H9 (cell line): ENCODE measurements at regions not wholly inside any gene's neighbourhood (a gene's known extent, or its start where the extent isn't known, plus 50 kb on each side); places are given as distances from the start of the nearest gene placed in this dataset.

Experiments used
- DNase-seq: peaks from one replicate; pipeline ENCODE4 v3.0.0-alpha.2; 2017
- H2AFZ ChIP-seq: one replicate; pipeline ENCODE4 v1.6.1; 2013; ENCODE audit warnings: mild to moderate bottlenecking, low read length, control low read depth, moderate library complexity
- H2AK5ac ChIP-seq: 2 replicates; pipeline ENCODE4 v1.6.1; 2013; ENCODE audit warnings: low read length, control low read depth, mixed read lengths; ENCODE audit not compliant: insufficient read length
- H2BK120ac ChIP-seq: one replicate; pipeline ENCODE4 v1.6.1; 2013; ENCODE audit warnings: low read depth, mild to moderate bottlenecking, low read length, control low read depth, inconsistent platforms; ENCODE audit not compliant: poor library complexity, severe bottlenecking
- H2BK12ac ChIP-seq: 2 replicates; pipeline ENCODE4 v1.6.1; 2013; ENCODE audit warnings: low read length, control low read depth, mixed read lengths, low read depth; ENCODE audit not compliant: insufficient read length
- H2BK15ac ChIP-seq: 2 replicates; pipeline ENCODE4 v1.6.1; 2013; ENCODE audit warnings: low read depth, low read length, control low read depth
- H2BK20ac ChIP-seq: one replicate; pipeline ENCODE4 v1.6.1; 2013; ENCODE audit warnings: low read depth, mild to moderate bottlenecking, low read length, control low read depth, inconsistent platforms; ENCODE audit not compliant: poor library complexity, severe bottlenecking
- H2BK5ac ChIP-seq: 2 replicates; pipeline ENCODE4 v1.6.1; 2013; ENCODE audit warnings: low read length, control low read depth, mixed read lengths; ENCODE audit not compliant: insufficient read length
- H3K14ac ChIP-seq: 2 replicates; pipeline ENCODE4 v1.6.1; 2013; ENCODE audit warnings: low read length, control low read depth; ENCODE audit not compliant: insufficient read depth
- H3K18ac ChIP-seq: 2 replicates; pipeline ENCODE4 v1.6.1; 2013; ENCODE audit warnings: low read depth, mild to moderate bottlenecking, mixed read lengths, low read length, control low read depth; ENCODE audit not compliant: insufficient read length
- H3K23ac ChIP-seq: 2 replicates; pipeline ENCODE4 v1.6.1; 2013; ENCODE audit warnings: low read length, control low read depth, mixed read lengths, low read depth; ENCODE audit not compliant: insufficient read length
- H3K23me2 ChIP-seq: 2 replicates; pipeline ENCODE4 v1.6.1; 2013; ENCODE audit warnings: low read depth, mild to moderate bottlenecking, mixed read lengths, low read length, control low read depth; ENCODE audit not compliant: insufficient read length, poor library complexity, severe bottlenecking
- H3K27ac ChIP-seq: 2 replicates; pipeline ENCODE4 v1.5.1; 2013; ENCODE audit warnings: low read length, control low read depth, mixed read lengths, low read depth; ENCODE audit not compliant: insufficient read length
- H3K27me3 ChIP-seq: 2 replicates; pipeline ENCODE4 v1.6.1; 2013; ENCODE audit warnings: low read length, control low read depth, inconsistent platforms; ENCODE audit not compliant: insufficient read depth
- H3K4ac ChIP-seq: 2 replicates; pipeline ENCODE4 v1.6.1; 2013; ENCODE audit warnings: low read depth, mild to moderate bottlenecking, control low read depth, inconsistent platforms, low read length, moderate library complexity
- H3K4me1 ChIP-seq: 2 replicates; pipeline ENCODE4 v1.6.1; 2013; ENCODE audit warnings: low read length, control low read depth, inconsistent platforms; ENCODE audit not compliant: insufficient read depth
- H3K4me2 ChIP-seq: 2 replicates; pipeline ENCODE4 v1.6.1; 2013; ENCODE audit warnings: low read length, control low read depth, mixed read lengths; ENCODE audit not compliant: insufficient read length, insufficient read depth
- H3K56ac ChIP-seq: 2 replicates; pipeline ENCODE4 v1.6.1; 2013; ENCODE audit warnings: low read depth, mild to moderate bottlenecking, mixed read lengths, low read length, control low read depth; ENCODE audit not compliant: insufficient read length
- H3K79me1 ChIP-seq: 2 replicates; pipeline ENCODE4 v1.6.1; 2013; ENCODE audit warnings: low read depth, mild to moderate bottlenecking, moderate library complexity, low read length, control low read depth, inconsistent platforms; ENCODE audit not compliant: insufficient read depth, poor library complexity, severe bottlenecking
- H3K79me2 ChIP-seq: 2 replicates; pipeline ENCODE4 v1.6.1; 2013; ENCODE audit warnings: low read length, control low read depth, inconsistent platforms; ENCODE audit not compliant: insufficient read depth
- H3K9ac ChIP-seq: 2 replicates; pipeline ENCODE4 v1.6.1; 2013; ENCODE audit warnings: low read length, control low read depth, mixed read lengths; ENCODE audit not compliant: insufficient read length; ENCODE audit errors: extremely low read depth
- H3K9me3 ChIP-seq: one replicate; pipeline ENCODE4 v1.6.1; 2013; ENCODE audit warnings: low read depth, low read length, inconsistent platforms; ENCODE audit not compliant: control insufficient read depth
- H3T11ph ChIP-seq: one replicate; pipeline ENCODE4 v1.6.1; 2013; ENCODE audit warnings: mild to moderate bottlenecking, low read length, control low read depth, inconsistent platforms
- H4K20me1 ChIP-seq: one replicate; pipeline ENCODE4 v1.6.1; 2013; ENCODE audit not compliant: control insufficient read depth, insufficient read length, insufficient read depth
- H4K5ac ChIP-seq: 2 replicates; pipeline ENCODE4 v1.6.1; 2013; ENCODE audit warnings: low read depth, mild to moderate bottlenecking, mixed read lengths, low read length, control low read depth; ENCODE audit not compliant: insufficient read length
- H4K8ac ChIP-seq: replicated peaks from 2 replicates; pipeline ENCODE4 v1.6.1; 2013; ENCODE audit warnings: low read length, control low read depth, mixed read lengths, low read depth; ENCODE audit not compliant: insufficient read length
- H4K91ac ChIP-seq: 2 replicates; pipeline ENCODE4 v1.6.1; 2013; ENCODE audit warnings: low read depth, mild to moderate bottlenecking, moderate library complexity, mixed read lengths, low read length, control low read depth; ENCODE audit not compliant: insufficient read length
- H3K27ac Mint-ChIP-seq, 3 experiments: 2 replicates in 2 of 3; 3 replicates in 1 of 3; pipeline ENCODE4 v1.8.0; 2020 to 2021; ENCODE audit warnings: mixed read lengths in 3 of 3, mild to moderate bottlenecking in 1 of 3, moderate library complexity in 1 of 3
- H3K27me3 Mint-ChIP-seq: 2 replicates; pipeline ENCODE4 v1.8.0; 2021; ENCODE audit warnings: low read depth, mild to moderate bottlenecking, moderate library complexity, mixed read lengths
- H3K36me3 Mint-ChIP-seq, 3 experiments: 2 replicates in 2 of 3; 3 replicates in 1 of 3; pipeline ENCODE4 v1.8.0; 2020 to 2021; ENCODE audit warnings: low read depth in 3 of 3, mixed read lengths in 3 of 3; ENCODE audit not compliant: insufficient read depth in 1 of 3
- H3K4me1 Mint-ChIP-seq, 2 experiments: 2 replicates each; pipeline ENCODE4 v1.8.0; 2020; ENCODE audit warnings: mixed read lengths in 2 of 2
- H3K4me3 Mint-ChIP-seq, 2 experiments: 2 replicates in 1 of 2; 3 replicates in 1 of 2; pipeline ENCODE4 v1.8.0; 2020 to 2021; ENCODE audit warnings: mild to moderate bottlenecking in 2 of 2, mixed read lengths in 2 of 2, moderate library complexity in 1 of 2
- H3K9me3 Mint-ChIP-seq, 2 experiments: 2 replicates in 1 of 2; 3 replicates in 1 of 2; pipeline ENCODE4 v1.8.0; 2020; ENCODE audit warnings: mild to moderate bottlenecking in 2 of 2, mixed read lengths in 2 of 2, moderate library complexity in 1 of 2
- WGBS: extraction: QIAGEN DNeasy Blood & Tissue Kit; methylation state at CpG from one replicate; pipeline ENCODE4 v1.1.7; 2013; ENCODE audit warnings: missing lambda C conversion rate, low lambda C conversion rate, mixed read lengths; ENCODE audit not compliant: insufficient read length; ENCODE audit errors: extremely low coverage; 5-methylcytosine and 5-hydroxymethylcytosine counted together
- TF ChIP-seq, protein P1 (sequence below): fragments of 200-600 bp; sonication (generic); conservative IDR thresholded peaks from 3 replicates; pipeline ENCODE4 v1.8.0; 2021; ENCODE audit warnings: antibody characterized with exemption, mild to moderate bottlenecking

DNA sequence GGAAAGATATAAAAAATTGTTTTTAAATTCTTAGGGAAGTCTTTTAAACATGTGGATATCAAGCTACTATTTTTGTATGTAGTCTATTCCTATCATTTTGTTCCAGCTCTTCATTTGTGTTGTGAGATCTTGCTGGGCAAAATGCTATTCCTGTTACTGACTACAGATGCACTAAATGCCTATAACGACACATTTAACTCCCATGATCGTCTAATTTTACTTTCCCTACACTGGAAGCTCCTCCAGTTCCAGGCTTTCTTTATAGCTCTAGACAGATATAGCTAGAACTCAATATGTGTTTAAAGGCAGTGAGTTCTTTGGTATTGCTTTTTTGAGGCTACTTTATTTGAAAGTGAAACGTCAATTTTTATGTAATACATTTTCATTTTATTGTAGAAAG is 971.5 kb upstream of the CITED2 start:
- no peak overlapping the region for H3K9ac ChIP-seq
- no peak overlapping the region for H2BK12ac ChIP-seq
- H3K27me3 ChIP-seq: no peaks in the 10 kb centered on the region
- no peak overlapping the region for H3K4me2 ChIP-seq
- no peak overlapping the region for H3K18ac ChIP-seq
- H2BK5ac ChIP-seq: no peak overlapping the region
- no peaks in the 10 kb centered on the region for H3K79me2 ChIP-seq
- H3K4me1 ChIP-seq: no peaks in the 10 kb centered on the region
- no peak overlapping the region for H3K23ac ChIP-seq
- H3K27ac ChIP-seq: no peak overlapping the region
- WGBS: no CpG with 5 or more reads among the region's 3 CpGs
- no peaks in the 10 kb centered on the region for H3K79me1 ChIP-seq
- H4K8ac ChIP-seq: no peak overlapping the region
- H4K5ac ChIP-seq: no peak overlapping the region
- Mint-ChIP-seq H3K4me3 (no peak overlapping the region), H3K27me3 (no peaks in the 10 kb centered on the region), H3K36me3 (no peaks in the 10 kb centered on the region; a peak in 2 of 7 replicates), H3K27ac (no peak overlapping the region), H3K9me3 (peaks cover 0 to 5% of the 10 kb centered on the region in 2 experiments; a peak in 2 of 5 replicates), H3K4me1 (peaks cover 5 to 9% of the 10 kb centered on the region in 2 experiments)
- H3K56ac ChIP-seq: no peak overlapping the region
- no peak overlapping the region for H4K91ac ChIP-seq
- H3K4ac ChIP-seq: no peak overlapping the region
- H2BK15ac ChIP-seq: no peak overlapping the region
- no peak overlapping the region for H2AFZ ChIP-seq
- no peaks in the 10 kb centered on the region for H3K23me2 ChIP-seq
- no peaks in the 10 kb centered on the region for H3K9me3 ChIP-seq
- H2BK120ac ChIP-seq: no peak overlapping the region
- H4K20me1 ChIP-seq: no peaks in the 10 kb centered on the region
- no peak overlapping the region for H2BK20ac ChIP-seq
- TF ChIP-seq, protein P1, sequence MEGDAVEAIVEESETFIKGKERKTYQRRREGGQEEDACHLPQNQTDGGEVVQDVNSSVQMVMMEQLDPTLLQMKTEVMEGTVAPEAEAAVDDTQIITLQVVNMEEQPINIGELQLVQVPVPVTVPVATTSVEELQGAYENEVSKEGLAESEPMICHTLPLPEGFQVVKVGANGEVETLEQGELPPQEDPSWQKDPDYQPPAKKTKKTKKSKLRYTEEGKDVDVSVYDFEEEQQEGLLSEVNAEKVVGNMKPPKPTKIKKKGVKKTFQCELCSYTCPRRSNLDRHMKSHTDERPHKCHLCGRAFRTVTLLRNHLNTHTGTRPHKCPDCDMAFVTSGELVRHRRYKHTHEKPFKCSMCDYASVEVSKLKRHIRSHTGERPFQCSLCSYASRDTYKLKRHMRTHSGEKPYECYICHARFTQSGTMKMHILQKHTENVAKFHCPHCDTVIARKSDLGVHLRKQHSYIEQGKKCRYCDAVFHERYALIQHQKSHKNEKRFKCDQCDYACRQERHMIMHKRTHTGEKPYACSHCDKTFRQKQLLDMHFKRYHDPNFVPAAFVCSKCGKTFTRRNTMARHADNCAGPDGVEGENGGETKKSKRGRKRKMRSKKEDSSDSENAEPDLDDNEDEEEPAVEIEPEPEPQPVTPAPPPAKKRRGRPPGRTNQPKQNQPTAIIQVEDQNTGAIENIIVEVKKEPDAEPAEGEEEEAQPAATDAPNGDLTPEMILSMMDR: no peak
- H3K14ac ChIP-seq: no peak overlapping the region
- DNase-seq: no peak
- H2AK5ac ChIP-seq: no peak overlapping the region
- H3T11ph ChIP-seq: no peak overlapping the region
